GM21619 (cell line): ENCODE measurements at regions not wholly inside any gene's neighbourhood (a gene's known extent, or its start where the extent isn't known, plus 50 kb on each side); places are given as distances from the start of the nearest gene placed in this dataset.
"Not testable (repeated sequence)": the region's sequence is repeated elsewhere in the genome, so short reads cannot be mapped to it uniquely, and the experiment has no call there.

Experiments
- ATAC-seq: cut with Tn5 transposase; IDR thresholded peaks from one replicate; pipeline ENCODE4 v1.9.1; 2021; ENCODE audit not compliant: unreplicated experiment

- ATAC-seq: no peak
These were observed 540.2 kb downstream of the CETN3 start for GRCh38 chr5:89869346-89869745.

GRCh38 chr5:89866410-89866809 lies 543.1 kb downstream of the CETN3 start:
- no peak for ATAC-seq

- no peak for ATAC-seq
These were observed 544.6 kb downstream of the CETN3 start for GRCh38 chr5:89864941-89865340.

GRCh38 chr5:89857790-89858189 lies 551.8 kb downstream of the CETN3 start:
- no peak for ATAC-seq

- ATAC-seq: no peak
These were observed 554.1 kb downstream of the CETN3 start for GRCh38 chr5:89855417-89855816.

- no peak for ATAC-seq
These were observed 557.6 kb downstream of the CETN3 start for GRCh38 chr5:89851911-89852310.

GRCh38 chr5:89850513-89850865 lies 559.1 kb downstream of the CETN3 start:
- peak; percentile 49 for ATAC-seq

- peak; percentile 50 for ATAC-seq
These were observed 559.6 kb downstream of the CETN3 start for GRCh38 chr5:89849830-89850512.

- ATAC-seq: no peak
These were observed 561.8 kb downstream of the CETN3 start for GRCh38 chr5:89847743-89848142.

GRCh38 chr5:89844548-89844947 lies 565.0 kb downstream of the CETN3 start:
- ATAC-seq: no peak

GRCh38 chr5:89842531-89842930 lies 567.0 kb downstream of the CETN3 start:
- ATAC-seq: no peak

- no peak for ATAC-seq
These were observed 568.6 kb downstream of the CETN3 start for GRCh38 chr5:89840906-89841305.

- no peak for ATAC-seq
These were observed 578.9 kb downstream of the CETN3 start for GRCh38 chr5:89830691-89831090.

- no peak for ATAC-seq
These were observed 581.6 kb downstream of the CETN3 start for GRCh38 chr5:89827960-89828359.

GRCh38 chr5:89827359-89827758 lies 582.2 kb downstream of the CETN3 start:
- no peak for ATAC-seq

GRCh38 chr5:89826938-89827337 lies 582.6 kb downstream of the CETN3 start:
- no peak for ATAC-seq

GRCh38 chr5:89823046-89823445 lies 586.5 kb downstream of the CETN3 start:
- no peak for ATAC-seq

- no peak for ATAC-seq
These were observed 591.7 kb downstream of the CETN3 start for GRCh38 chr5:89817841-89818240.

GRCh38 chr5:89816038-89816437 lies 593.5 kb downstream of the CETN3 start:
- no peak for ATAC-seq

GRCh38 chr5:89800735-89801134 lies 608.8 kb downstream of the CETN3 start:
- not testable (repeated sequence) for ATAC-seq

GRCh38 chr5:89794504-89794903 lies 615.1 kb downstream of the CETN3 start:
- ATAC-seq: not testable (repeated sequence)

- not testable (repeated sequence) for ATAC-seq
These were observed 629.8 kb downstream of the CETN3 start for GRCh38 chr5:89779734-89780133.

- ATAC-seq: no peak
These were observed 631.8 kb downstream of the CETN3 start for GRCh38 chr5:89777758-89778157.
